Kidney (tissue), 13 donors: ENCODE measurements at regions not wholly inside any gene's neighbourhood (a gene's known extent, or its start where the extent isn't known, plus 50 kb on each side); places are given as distances from the start of the nearest gene placed in this dataset.

Experiments used
- DNase-seq, 5 donors: peaks; one replicate each; pipeline ENCODE4 v3.0.0-alpha.2; 2013 to 2020
- FAIRE-seq: peaks from 2 replicates; lab custom pipeline; 2012; peaks lifted over from hg19 to GRCh38; lab: Jason Lieb, UNC
- H3K27ac ChIP-seq, 2 donors: one replicate each; pipeline ENCODE4 v1.7.0; 2013; ENCODE audit warnings: low read depth in 2 of 2, low read length in 2 of 2, inconsistent platforms in 1 of 2
- H3K27me3 ChIP-seq: one replicate; pipeline ENCODE4 v1.7.1; 2013; ENCODE audit warnings: low read length, inconsistent platforms; ENCODE audit not compliant: control insufficient read depth, insufficient read depth
- H3K36me3 ChIP-seq, 3 donors: one replicate each; pipeline versions ENCODE4 v1.7.0 to v1.7.1; 2013; ENCODE audit warnings: low read length in 3 of 3, control low read depth in 1 of 3, inconsistent platforms in 1 of 3; ENCODE audit not compliant: insufficient read depth in 3 of 3, control insufficient read depth in 2 of 3
- H3K4me1 ChIP-seq, 3 donors: one replicate each; pipeline versions ENCODE4 v1.7.0 to v1.7.1; 2013; ENCODE audit warnings: low read length in 3 of 3, inconsistent platforms in 1 of 3, low read depth in 1 of 3; ENCODE audit not compliant: control insufficient read depth in 2 of 3, insufficient read depth in 2 of 3
- H3K4me3 ChIP-seq, 3 donors: one replicate each; pipeline versions ENCODE4 v1.7.0 to v1.8.1; 2013; ENCODE audit warnings: low read length in 3 of 3, control low read depth in 1 of 3, inconsistent platforms in 1 of 3
- H3K9ac ChIP-seq, 3 donors: one replicate each; pipeline versions ENCODE4 v1.7.0 to v1.7.1; 2013; ENCODE audit warnings: low read length in 3 of 3, control low read depth in 1 of 3, inconsistent platforms in 1 of 3
- H3K9me3 ChIP-seq, 3 donors: one replicate each; pipeline versions ENCODE4 v1.7.0 to v1.7.1; 2013; ENCODE audit warnings: low read length in 3 of 3, control low read depth in 1 of 3, inconsistent platforms in 1 of 3; ENCODE audit not compliant: control insufficient read depth in 2 of 3, insufficient read depth in 1 of 3
- intact Hi-C: fragments of 100-400 bp; cut with DNase I; formaldehyde crosslinking; loops from one replicate; pipeline ENCODE4 v1.11.1; 2022
- TF ChIP-seq, protein P1 (sequence below): IDR thresholded peaks from 3 replicates; pipeline ENCODE4 v1.5.1; 2012; ENCODE audit warnings: mild to moderate bottlenecking, moderate library complexity, borderline replicate concordance; ENCODE audit not compliant: insufficient read depth; ENCODE audit errors: extremely low read depth
- donor health status: control.
- donor health status: control.
- donor health status: control.
- donor health status: control.
- donor health status: control.
- donor health status: DM: yes; HTN: yes; CAD: no.
- donor health status: Normal renal cell carcinoma (clear cell type).

DNA sequence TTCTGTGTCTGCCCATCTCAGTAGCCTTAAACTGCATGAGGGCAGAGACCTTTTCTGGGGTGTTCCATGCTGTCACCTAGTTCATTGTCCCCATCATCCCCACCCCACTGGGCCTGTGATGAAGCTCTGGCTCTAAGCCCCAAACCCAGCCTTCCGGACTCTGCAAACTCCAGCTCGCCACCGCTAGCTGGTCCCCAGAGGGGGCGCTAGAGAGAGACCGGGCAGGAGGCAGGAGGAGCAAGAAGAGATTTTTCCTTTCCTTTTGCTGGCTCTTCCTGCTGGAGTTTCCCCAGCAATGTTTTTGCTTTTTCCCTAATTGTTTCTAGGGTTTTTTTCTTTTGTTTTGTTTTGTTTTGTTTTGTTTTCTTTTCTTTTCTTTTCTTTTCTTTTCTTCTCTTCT is 234.4 kb downstream of the TEX36 start:
- Histone ChIP-seq H3K9me3 (no peaks in the 10 kb centered on the region), H3K27ac (no peak overlapping the region), H3K36me3 (no peaks in the 10 kb centered on the region), H3K4me1 (no peaks in the 10 kb centered on the region), H3K4me3 (no peak overlapping the region), H3K9ac (no peak overlapping the region), H3K27me3 (no peaks in the 10 kb centered on the region)
- intact Hi-C loops: no loop called here
- TF ChIP-seq, protein P1, sequence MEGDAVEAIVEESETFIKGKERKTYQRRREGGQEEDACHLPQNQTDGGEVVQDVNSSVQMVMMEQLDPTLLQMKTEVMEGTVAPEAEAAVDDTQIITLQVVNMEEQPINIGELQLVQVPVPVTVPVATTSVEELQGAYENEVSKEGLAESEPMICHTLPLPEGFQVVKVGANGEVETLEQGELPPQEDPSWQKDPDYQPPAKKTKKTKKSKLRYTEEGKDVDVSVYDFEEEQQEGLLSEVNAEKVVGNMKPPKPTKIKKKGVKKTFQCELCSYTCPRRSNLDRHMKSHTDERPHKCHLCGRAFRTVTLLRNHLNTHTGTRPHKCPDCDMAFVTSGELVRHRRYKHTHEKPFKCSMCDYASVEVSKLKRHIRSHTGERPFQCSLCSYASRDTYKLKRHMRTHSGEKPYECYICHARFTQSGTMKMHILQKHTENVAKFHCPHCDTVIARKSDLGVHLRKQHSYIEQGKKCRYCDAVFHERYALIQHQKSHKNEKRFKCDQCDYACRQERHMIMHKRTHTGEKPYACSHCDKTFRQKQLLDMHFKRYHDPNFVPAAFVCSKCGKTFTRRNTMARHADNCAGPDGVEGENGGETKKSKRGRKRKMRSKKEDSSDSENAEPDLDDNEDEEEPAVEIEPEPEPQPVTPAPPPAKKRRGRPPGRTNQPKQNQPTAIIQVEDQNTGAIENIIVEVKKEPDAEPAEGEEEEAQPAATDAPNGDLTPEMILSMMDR: no peak
- DNase-seq: no peak
- no peak for FAIRE-seq

DNA sequence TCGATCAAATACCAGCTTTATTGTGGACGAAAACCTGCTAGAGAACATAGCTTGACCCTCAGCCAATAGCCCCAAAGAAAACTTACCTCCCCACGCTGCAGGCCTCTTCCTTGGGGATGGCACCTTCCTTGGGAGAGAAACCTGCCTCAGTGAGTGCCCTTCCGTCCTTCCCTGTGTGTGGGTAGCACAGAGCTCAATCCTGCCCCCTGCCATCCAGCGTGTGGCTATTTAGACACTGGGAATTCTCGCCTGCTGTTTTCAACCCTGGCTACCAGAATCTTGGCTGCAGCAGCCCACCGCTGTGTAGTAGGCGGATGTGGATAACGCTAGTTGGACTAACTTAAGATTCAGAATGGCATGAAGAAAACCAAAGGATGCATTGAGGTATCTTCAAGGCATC is 238.2 kb downstream of the TEX36 start:
- TF ChIP-seq, protein P1: no peak
- no peak overlapping the region for H3K27ac ChIP-seq
- intact Hi-C loops: no loop called here
- H3K9ac ChIP-seq: no peak overlapping the region
- H3K4me3 ChIP-seq: no peak overlapping the region
- no peaks in the 10 kb centered on the region for H3K4me1 ChIP-seq
- DNase-seq (no peak), FAIRE-seq (no peak)
- H3K36me3 ChIP-seq: no peaks in the 10 kb centered on the region
- H3K27me3 ChIP-seq: no peaks in the 10 kb centered on the region
- H3K9me3 ChIP-seq: no peaks in the 10 kb centered on the region

DNA sequence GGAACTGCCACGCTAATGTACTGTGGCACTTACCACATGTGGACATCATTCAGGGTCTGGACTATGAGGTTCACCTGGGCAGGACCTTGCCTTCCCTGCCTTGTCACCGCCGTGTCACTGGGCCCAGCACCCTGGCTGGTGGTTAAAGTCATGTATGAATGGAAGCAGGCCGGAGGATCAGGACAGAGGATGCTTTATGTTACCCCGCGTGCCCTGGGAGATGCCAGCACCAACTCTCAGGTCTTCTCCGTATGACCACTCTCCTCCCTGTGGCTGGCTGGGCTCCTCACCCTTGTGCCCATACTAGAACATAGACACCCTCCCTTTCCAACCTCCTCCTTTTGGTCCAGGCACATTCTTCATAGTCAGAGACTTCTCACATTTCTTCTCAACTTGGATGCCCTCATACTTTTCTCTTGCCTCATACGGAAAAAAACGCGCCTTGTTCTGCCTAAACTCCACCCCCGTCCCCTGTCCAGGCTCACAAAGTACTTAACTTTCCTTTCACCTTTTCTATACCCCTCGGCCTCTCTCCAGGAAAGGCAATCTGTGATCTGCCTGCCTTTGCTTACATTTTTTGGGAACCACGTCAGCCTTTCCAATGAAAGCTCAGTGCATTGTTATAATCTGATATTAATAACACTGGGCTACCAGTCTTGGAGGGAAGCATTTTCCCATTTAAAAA is 240.0 kb downstream of the TEX36 start:
- Histone ChIP-seq H3K9me3 (no peaks in the 10 kb centered on the region), H3K36me3 (no peaks in the 10 kb centered on the region), H3K4me3 (no peak overlapping the region), H3K9ac (no peak overlapping the region), H3K27me3 (no peaks in the 10 kb centered on the region), H3K27ac (no peak overlapping the region), H3K4me1 (no peaks in the 10 kb centered on the region)
- no peak for FAIRE-seq
- no peak for DNase-seq
- TF ChIP-seq, protein P1: no peak
- intact Hi-C loops: no loop called here

DNA sequence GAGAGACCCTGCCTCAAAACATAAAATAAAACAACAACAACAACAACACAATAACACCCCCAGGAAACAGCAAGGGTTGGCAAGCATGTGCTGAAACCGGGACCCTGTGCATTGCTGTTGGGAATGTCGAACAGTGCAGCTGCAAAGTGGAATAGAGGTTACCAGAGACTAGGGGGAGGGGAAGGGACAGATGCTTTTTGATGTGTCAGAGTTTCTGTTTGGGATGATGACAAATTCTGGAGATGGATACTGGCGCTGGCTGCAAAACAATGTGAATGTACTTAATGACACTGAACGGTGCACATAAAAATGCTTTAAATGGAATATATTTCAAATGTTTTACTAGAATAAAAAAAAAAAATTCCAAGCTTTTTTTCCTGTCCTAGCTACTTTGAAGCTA is 241.8 kb downstream of the TEX36 start:
- Histone ChIP-seq H3K27ac (no peak overlapping the region), H3K36me3 (no peaks in the 10 kb centered on the region), H3K27me3 (no peaks in the 10 kb centered on the region), H3K9ac (no peak overlapping the region), H3K9me3 (no peaks in the 10 kb centered on the region), H3K4me1 (no peaks in the 10 kb centered on the region), H3K4me3 (no peak overlapping the region)
- no peak for FAIRE-seq
- intact Hi-C loops: no loop called here
- no peak for DNase-seq
- TF ChIP-seq, protein P1: no peak
